Activated CD4-positive, alpha-beta T cell treated with anti-CD3 and anti-CD28 coated beads, Interleukin-10, Interleukin-2, amounts not matched to agents 100 ng/mL and 50 ng/mL, durations not matched to agents 16 hours and 8 hours (primary cell): ENCODE measurements at regions not wholly inside any gene's neighbourhood (a gene's known extent, or its start where the extent isn't known, plus 50 kb on each side); places are given as distances from the start of the nearest gene placed in this dataset.
"Not testable (repeated sequence)": the region's sequence is repeated elsewhere in the genome, so short reads cannot be mapped to it uniquely, and the experiment has no call there.

Source experiments
- DNase-seq: peaks from one replicate; pipeline ENCODE4 v3.0.0-alpha.2; 2020

DNA sequence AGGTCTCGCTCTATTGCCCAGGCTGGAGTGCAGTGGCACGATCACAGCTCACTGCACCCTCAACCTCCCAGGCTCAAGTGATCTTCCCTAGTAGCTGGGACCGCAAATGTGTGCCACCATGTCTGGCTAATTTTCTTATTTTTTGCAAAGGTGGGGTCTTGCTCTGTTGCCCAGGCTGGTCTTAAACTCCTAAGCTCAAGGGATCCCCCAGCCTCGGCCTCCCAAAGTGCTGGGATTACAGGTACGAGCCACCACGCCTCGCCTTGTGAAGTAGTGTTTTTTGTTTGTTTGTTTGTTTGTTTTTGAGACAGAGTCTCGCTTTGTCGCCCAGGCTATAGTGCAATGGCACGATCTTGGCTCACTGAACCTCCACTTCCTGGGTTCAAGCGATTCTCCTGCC lies 125.5 kb downstream of the HAUS1 start:
- DNase-seq = not testable (repeated sequence)

GRCh38 chr18:46236156-46236555 lies 132.0 kb downstream of the HAUS1 start:
- no peak for DNase-seq

DNA sequence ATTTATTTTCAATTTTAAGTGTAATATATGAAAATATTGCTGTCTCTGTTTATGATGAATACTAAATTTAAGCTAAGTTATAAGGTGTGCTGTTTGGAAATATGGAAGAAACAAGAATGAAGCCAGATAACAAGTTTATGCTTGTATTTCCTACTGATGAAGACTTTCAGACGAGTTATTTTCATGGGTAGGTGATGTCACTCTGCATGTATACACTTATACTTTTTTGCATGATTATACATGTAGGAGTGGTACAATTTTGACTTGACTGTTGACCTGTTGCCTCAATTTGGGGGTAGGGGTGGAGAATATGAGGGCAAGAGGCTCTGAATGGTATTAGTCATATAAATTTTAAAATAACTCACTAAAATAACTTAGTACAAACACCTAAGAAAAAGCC lies 133.7 kb downstream of the HAUS1 start:
- DNase-seq = no peak

GRCh38 chr18:46239549-46239948 lies 135.4 kb downstream of the HAUS1 start:
- DNase-seq = no peak

DNA sequence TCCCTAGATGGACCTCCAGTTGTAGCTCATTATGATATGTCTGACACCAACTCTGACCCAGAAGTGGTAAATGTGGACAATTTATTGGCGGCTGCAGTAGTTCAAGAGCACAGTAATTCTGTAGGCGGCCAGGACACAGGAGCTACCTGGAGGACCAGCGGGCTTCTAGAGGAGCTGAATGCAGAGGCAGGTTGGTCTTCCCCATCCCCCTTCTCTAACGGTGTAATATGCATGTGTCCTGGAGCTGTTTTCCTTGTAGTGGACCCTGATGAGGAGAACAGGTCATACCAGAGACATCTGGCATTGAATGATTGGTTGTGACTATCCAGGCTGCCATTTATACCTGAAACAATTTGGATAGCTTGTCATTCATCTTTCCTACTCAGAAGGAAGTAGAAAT lies 135.8 kb downstream of the HAUS1 start:
- DNase-seq = no peak

- DNase-seq = not testable (repeated sequence)
Observed at GRCh38 chr18:46241393-46241792, 137.2 kb downstream of the HAUS1 start.

DNA sequence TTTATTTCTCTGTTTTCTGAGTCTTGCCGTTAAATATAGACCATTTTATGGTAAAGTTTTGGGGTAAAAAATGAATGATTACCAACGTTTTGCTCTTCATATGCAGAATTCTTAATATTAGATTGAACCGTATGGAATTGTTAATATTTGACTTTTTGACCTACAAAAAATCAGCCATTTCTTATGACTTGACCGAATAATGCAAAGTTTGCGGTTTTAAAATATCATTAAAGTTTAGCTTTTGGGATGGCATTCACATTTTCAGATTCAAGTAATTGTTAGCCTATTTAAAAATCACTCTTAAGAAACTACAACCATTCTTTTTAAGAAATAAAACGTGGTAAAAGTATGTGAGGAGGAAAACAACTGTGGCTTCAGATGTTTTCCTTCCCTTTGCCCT lies 138.0 kb downstream of the HAUS1 start:
- no peak for DNase-seq

DNA sequence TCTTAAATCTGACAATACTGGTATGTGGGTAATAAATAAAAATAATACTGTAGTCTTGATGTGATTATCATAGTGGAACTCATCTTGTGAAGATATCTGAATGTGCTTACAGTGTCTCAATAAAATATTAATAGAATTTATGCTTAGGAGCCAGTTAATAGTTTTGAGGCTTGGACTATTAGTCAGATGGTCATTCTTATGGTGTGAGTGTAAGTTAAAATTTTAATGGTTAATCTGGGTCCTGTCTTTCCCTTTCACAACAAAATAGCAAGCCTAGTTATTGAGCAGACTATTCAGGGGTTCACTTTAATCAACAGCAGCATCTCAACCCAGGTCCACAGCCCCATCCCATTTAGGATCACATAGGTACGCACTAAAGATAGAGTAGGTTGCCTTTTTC lies 138.9 kb downstream of the HAUS1 start:
- no peak for DNase-seq

DNA sequence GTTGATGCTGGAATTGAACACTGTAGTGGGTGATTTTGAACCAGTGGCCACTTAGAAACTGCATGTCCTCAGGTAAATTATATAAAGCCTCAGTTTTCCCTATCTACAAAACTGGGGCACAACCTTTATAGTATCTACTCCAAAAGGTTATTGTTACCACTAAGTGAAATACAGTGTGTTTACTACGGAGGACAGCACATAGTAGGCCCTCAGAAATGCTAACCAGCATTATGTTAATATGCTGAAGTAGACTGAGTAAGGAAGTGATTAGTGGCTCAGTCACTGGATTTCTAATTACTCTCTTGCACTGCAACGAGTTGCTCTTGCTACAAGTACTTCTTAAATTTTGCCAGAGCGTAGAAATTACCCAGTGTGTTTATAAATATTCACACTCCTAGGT lies 139.5 kb downstream of the HAUS1 start:
- DNase-seq = no peak

DNA sequence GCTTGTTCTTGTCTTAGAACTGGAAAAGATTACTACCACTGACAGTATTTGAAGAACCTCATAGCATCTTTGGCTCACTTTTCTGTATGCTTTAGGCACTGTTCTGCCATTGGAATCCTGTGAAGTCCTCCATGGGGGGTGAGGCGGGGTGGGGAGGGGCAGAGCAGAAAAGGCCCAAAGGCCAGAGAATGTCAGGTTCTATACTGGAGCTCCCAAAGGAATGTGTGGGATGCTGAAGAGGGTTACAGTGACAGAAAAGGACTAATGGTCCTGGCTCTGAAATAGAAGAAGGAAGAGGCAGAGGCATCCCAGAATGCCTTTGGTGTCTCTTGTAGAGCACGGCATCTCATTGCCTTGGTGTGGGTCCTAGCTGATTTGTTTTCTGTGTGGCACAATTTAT lies 141.9 kb downstream of the HAUS1 start:
- DNase-seq = no peak

GRCh38 chr18:46247942-46248341 lies 143.8 kb downstream of the HAUS1 start:
- peak; percentile 17 for DNase-seq

DNA sequence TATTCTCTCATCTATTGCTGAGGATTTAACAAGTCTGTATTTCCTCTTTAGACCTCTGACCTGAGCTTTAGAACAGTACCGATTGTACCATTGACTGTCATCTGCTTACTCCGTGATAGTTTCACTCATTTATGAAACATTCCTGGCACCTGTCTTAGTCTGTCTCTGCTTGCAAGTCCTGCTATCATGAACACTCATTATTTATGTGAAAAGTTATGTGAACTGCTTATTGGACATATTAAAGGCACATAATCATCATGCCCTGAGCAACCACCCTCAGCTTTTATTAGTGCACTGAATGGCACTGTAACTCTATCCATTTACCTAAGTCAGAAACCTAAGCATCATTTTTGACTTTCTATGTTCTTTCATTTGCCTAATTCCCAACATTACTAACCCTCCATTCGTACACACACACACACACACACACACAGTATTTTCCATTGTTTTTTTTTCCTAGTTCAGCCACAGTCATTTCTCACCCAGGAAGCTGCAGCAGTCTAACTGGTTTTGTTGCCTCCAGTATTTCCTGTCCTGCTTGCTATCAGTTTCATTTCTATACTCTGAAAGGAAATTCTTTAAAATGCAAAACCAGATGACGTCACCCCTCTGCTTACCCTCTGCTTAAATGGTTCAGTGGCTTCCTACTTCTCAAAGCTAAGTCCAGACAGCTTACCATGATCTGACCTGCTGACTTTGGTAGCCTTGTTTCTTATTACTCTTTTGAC lies 146.1 kb downstream of the HAUS1 start:
- DNase-seq = peak; percentile 89

DNA sequence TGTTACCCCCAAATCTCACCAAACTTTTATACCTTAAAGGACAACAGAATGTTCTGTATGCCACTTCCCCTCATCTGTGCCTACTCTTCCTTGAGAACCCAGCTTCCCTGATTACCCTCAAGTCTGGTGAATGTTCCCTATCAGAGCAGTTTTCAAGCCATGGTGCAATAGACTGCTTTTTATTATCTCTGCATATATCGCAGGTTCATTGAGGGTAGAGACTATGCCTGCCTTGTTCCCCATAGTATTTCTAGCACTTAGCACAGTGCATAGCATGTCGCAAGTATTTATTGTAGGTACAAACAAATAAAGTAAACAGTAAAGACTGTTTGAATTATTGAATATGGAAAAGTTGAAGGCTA lies 146.6 kb downstream of the HAUS1 start:
- no peak for DNase-seq

- DNase-seq = no peak
Observed at GRCh38 chr18:46252759-46253158, 148.6 kb downstream of the HAUS1 start.

DNA sequence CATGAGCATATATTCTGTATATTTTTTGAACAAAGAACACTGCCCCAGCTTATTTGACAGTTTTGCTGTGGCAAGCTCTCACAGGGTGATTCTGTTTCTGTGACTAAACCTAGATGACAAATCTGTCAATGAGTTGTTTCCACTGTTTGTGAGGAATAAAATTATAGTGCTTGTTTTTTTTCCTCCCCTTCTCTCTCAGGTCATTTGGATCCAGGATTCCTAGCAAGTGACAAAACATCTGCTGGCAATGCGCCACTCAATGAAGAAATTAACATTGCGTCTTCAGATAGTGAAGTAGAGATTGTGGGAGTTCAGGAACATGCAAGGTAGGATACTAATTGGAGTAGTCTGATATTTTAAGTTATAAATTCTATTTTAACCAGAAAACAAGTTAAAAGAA lies 149.3 kb downstream of the HAUS1 start:
- no peak for DNase-seq

DNA sequence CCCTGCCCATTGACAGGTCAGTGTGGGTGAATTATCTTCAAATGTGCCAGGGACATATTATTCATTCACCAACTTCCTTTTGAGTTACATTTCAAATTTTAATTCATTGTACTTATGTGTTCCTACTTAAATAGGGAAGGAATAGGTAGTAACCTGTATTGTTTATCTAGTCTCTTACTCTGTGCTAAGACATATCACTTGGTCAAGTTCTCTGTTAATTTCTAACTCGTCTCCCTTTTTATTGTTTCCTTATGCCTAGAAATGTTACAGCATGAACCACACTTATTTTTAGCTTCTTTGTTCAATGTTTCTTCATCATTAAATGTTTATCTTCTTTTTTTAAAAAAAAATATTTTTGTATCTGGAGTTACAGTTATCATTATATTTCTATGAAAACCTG lies 151.9 kb downstream of the HAUS1 start:
- DNase-seq = no peak

GRCh38 chr18:46257366-46257765 lies 153.2 kb downstream of the HAUS1 start:
- DNase-seq = no peak

DNA sequence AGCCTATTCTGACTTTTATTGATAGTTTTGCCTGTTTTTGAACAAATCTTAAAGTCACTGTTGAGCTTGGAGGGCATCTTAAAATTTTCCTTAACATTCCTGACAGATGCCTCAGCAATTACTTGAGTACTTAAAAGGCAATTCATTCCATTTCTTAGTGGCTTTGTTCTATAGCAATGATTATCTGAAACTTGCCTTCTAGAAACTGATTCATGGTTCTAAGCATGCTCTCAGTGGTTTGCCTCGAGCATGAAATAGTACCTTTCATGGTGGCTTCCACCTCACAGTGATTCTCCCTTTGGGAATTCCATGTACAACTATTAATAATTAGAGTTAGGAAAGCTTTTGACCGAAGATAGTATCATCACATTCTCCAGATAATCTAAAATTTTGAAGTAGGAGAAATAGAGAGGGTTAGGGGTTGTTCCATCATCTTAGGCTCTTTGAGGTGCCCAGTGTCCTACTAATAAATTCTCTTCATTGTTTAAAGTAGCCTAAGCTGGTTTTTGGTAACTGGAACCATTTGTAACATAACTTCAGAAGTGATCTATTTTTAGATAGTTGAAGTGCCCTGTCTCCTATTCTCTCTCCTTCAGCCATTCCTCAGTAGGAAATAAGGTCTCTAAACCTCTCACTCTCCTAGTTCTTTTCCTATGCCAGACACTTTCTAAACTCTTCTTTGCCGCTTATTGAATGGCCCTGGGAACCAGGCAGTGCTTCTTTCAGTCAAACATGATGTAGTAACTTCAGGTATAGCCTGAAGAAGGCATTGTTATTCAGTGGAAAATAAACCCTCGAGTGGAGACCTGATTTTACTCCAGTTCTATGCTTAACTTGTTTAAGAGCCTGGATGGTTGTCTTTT lies 156.1 kb downstream of the HAUS1 start:
- DNase-seq = no peak

DNA sequence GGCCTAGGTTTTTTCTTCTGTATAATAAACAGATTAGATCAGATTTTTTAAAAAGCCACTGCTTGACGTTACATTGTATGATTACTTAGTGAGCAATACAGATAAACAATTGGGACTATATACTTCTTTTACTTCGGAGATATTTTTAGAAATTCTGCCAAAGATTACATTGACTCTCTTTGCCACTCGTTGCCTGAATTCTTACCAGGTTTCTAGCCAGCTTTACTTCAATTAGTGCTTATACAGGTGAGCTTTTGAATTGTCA lies 156.6 kb downstream of the HAUS1 start:
- no peak for DNase-seq

DNA sequence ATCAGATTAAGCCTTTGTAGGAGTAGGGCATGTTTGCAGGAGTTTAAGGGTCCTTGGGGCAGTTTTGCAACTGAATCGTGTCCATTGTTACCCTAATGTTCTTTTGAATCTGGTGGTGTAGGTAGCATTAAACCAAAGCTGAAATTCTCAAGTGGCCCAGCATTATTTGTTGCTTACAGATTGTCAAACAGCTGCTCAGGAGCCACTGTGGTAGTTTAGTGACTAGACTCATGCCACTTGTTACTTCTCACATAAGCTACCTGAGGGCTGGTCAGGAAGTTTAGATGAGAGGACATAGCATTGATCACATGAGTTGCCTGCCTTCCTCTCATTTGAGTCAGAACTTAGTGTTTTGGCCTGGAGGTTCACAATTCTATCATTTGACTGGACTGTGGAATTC lies 157.6 kb downstream of the HAUS1 start:
- no peak for DNase-seq

DNA sequence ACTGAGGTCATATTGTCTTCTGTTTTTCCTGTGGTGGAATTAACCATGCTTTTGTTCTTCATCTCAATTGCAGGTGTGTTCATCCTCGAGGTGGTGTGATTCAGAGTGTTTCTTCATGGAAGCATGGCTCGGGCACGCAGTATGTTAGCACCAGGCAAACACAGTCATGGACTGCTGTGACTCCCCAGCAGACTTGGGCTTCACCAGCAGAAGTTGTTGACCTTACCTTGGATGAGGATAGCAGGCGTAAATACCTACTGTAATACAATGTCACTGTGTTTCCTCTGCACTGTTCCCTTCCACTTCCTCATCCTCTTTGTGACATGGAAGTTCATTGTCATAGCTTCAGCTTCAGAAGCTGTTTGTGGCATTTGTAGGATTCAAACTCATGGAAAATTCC lies 158.7 kb downstream of the HAUS1 start:
- DNase-seq = no peak

- DNase-seq = peak; percentile 39
Observed at GRCh38 chr18:46264255-46264654, 160.1 kb downstream of the HAUS1 start.

- peak; percentile 31 for DNase-seq
Observed at GRCh38 chr18:46265196-46266156, 161.3 kb downstream of the HAUS1 start.

GRCh38 chr18:46266473-46266872 lies 162.3 kb downstream of the HAUS1 start:
- no peak for DNase-seq
